H1 (cell line): ENCODE measurements at regions not wholly inside any gene's neighbourhood (a gene's known extent, or its start where the extent isn't known, plus 50 kb on each side); places are given as distances from the start of the nearest gene placed in this dataset.

Experiments used
- CTCF ChIA-PET: fragments of 300-600 bp; sonication (Branson Sonifier 250); formaldehyde crosslinking; loops from one replicate; lab custom pipeline; 2021; ENCODE audit not compliant: partially characterized antibody; lab: Charles Lee
- POLR2A ChIA-PET: fragments of 300-600 bp; sonication (Branson Sonifier 250); formaldehyde crosslinking; loops from one replicate; lab custom pipeline; 2021; ENCODE audit warnings: inconsistent platforms; ENCODE audit not compliant: partially characterized antibody; lab: Charles Lee
- DNase-seq, 2 experiments: peaks; one replicate each; pipeline versions ENCODE4 v3.0.0 to v3.0.0-alpha.2; 2010 to 2022; ENCODE audit warnings: low spot score in 2 of 2, low read depth in 1 of 2, mixed read lengths in 1 of 2
- FAIRE-seq: peaks from 2 replicates; lab custom pipeline; 2011; peaks lifted over from hg19 to GRCh38; lab: Jason Lieb, UNC
- H2AFZ ChIP-seq: 2 replicates; pipeline ENCODE4 v1.8.1; 2012; ENCODE audit warnings: low read length, inconsistent platforms
- H2AK5ac ChIP-seq: 2 replicates; pipeline ENCODE4 v1.6.1; 2013; ENCODE audit warnings: low read depth, low read length
- H2BK120ac ChIP-seq: replicated peaks from 2 replicates; pipeline ENCODE3; 2013; ENCODE audit warnings: low read depth, low read length, inconsistent platforms
- H2BK12ac ChIP-seq: 2 replicates; pipeline ENCODE4 v1.6.1; 2013; ENCODE audit warnings: low read depth, low read length
- H2BK15ac ChIP-seq: 2 replicates; pipeline ENCODE4 v1.6.1; 2013; ENCODE audit warnings: low read length
- H2BK20ac ChIP-seq: 2 replicates; pipeline ENCODE4 v1.6.1; 2013; ENCODE audit warnings: low read length
- H2BK5ac ChIP-seq: 2 replicates; pipeline ENCODE4 v1.6.1; 2013; ENCODE audit warnings: low read depth, low read length
- H3K14ac ChIP-seq: 2 replicates; pipeline ENCODE4 v1.6.1; 2013; ENCODE audit warnings: inconsistent platforms; ENCODE audit not compliant: insufficient read length
- H3K18ac ChIP-seq: 2 replicates; pipeline ENCODE4 v1.6.1; 2013; ENCODE audit warnings: low read length; ENCODE audit errors: extremely low read depth
- H3K23ac ChIP-seq: 2 replicates; pipeline ENCODE4 v1.6.1; 2013; ENCODE audit warnings: inconsistent platforms; ENCODE audit not compliant: insufficient read length
- H3K23me2 ChIP-seq: 2 replicates; pipeline ENCODE4 v1.6.1; 2013; ENCODE audit warnings: low read depth, low read length
- H3K27ac ChIP-seq: 2 replicates; pipeline ENCODE4 v1.6.1; 2011; ENCODE audit warnings: low read depth, low read length, inconsistent platforms
- H3K27me3 ChIP-seq, 4 experiments: replicated peaks in 1 of 4; 1 replicate in 1 of 4; 2 replicates in 3 of 4; pipeline versions ENCODE4 v1.6.1 to v1.8.1; 2011 to 2013; ENCODE audit warnings: low read length in 3 of 4, mild to moderate bottlenecking in 3 of 4, inconsistent platforms in 2 of 4, mixed read lengths in 2 of 4, moderate library complexity in 1 of 4; ENCODE audit not compliant: control insufficient read depth in 3 of 4, insufficient read depth in 3 of 4; ENCODE audit errors: extremely low read depth in 1 of 4
- H3K36me3 ChIP-seq, 4 experiments: 2 replicates each; pipeline versions ENCODE4 v1.6.1 to v1.8.1; 2011 to 2013; ENCODE audit warnings: mild to moderate bottlenecking in 4 of 4, low read length in 3 of 4, moderate library complexity in 2 of 4, control low read depth in 1 of 4, inconsistent platforms in 1 of 4; ENCODE audit not compliant: insufficient read depth in 4 of 4, control insufficient read depth in 2 of 4
- H3K4ac ChIP-seq: replicated peaks from 2 replicates; pipeline ENCODE3; 2013; ENCODE audit warnings: low read length, low read depth, mixed read lengths, inconsistent platforms; ENCODE audit not compliant: insufficient read length
- H3K4me1 ChIP-seq, 4 experiments: replicated peaks in 1 of 4; 1 replicate in 1 of 4; 2 replicates in 3 of 4; pipeline versions ENCODE4 v1.6.1 to v1.8.1; 2011 to 2013; ENCODE audit warnings: low read length in 3 of 4, inconsistent platforms in 2 of 4, mixed read lengths in 1 of 4; ENCODE audit not compliant: insufficient read depth in 4 of 4, control insufficient read depth in 3 of 4
- H3K4me2 ChIP-seq, 2 experiments: 2 replicates each; pipeline versions ENCODE4 v1.6.1 to v1.8.1; 2011 to 2013; ENCODE audit warnings: low read depth in 2 of 2, low read length in 2 of 2, control low read depth in 1 of 2, inconsistent platforms in 1 of 2, mild to moderate bottlenecking in 1 of 2; ENCODE audit not compliant: insufficient read depth in 1 of 2
- H3K4me3 ChIP-seq, 4 experiments: fragments of 200-600, 300-600 bp in 1 of 4; sonication (generic), shearing (Covaris generic), sonication (Bioruptor Twin) in 1 of 4; 2 replicates each; pipeline versions ENCODE4 v1.5.1 to v1.8.1; 2011 to 2016; ENCODE audit warnings: low read length in 4 of 4, low read depth in 3 of 4, control low read depth in 2 of 4, inconsistent platforms in 2 of 4, mild to moderate bottlenecking in 2 of 4, mixed read lengths in 1 of 4, moderate library complexity in 1 of 4; ENCODE audit not compliant: insufficient read depth in 2 of 4; ENCODE audit errors: extremely low read depth in 1 of 4
- H3K56ac ChIP-seq: replicated peaks from 2 replicates; pipeline ENCODE3; 2013; ENCODE audit warnings: low read depth, mild to moderate bottlenecking, mixed read lengths, low read length, inconsistent platforms; ENCODE audit not compliant: insufficient read length
- H3K79me1 ChIP-seq: 2 replicates; pipeline ENCODE4 v1.6.1; 2013; ENCODE audit warnings: low read depth, low read length, control low read depth
- H3K79me2 ChIP-seq, 2 experiments: 2 replicates each; pipeline versions ENCODE4 v1.6.1 to v1.8.1; 2012 to 2013; ENCODE audit warnings: low read length in 2 of 2, mild to moderate bottlenecking in 2 of 2, inconsistent platforms in 1 of 2; ENCODE audit not compliant: insufficient read depth in 2 of 2, control insufficient read depth in 1 of 2
- H3K9ac ChIP-seq, 4 experiments: replicated peaks in 1 of 4; 1 replicate in 1 of 4; 2 replicates in 3 of 4; pipeline versions ENCODE4 v1.6.1 to v1.8.1; 2011 to 2013; ENCODE audit warnings: low read depth in 3 of 4, low read length in 3 of 4, control low read depth in 2 of 4, mild to moderate bottlenecking in 2 of 4, moderate library complexity in 2 of 4, inconsistent platforms in 1 of 4; ENCODE audit errors: extremely low read depth in 1 of 4
- H3K9me3 ChIP-seq, 2 experiments: 2 replicates each; pipeline versions ENCODE4 v1.6.1 to v1.8.1; 2012 to 2013; ENCODE audit warnings: mild to moderate bottlenecking in 2 of 2, moderate library complexity in 2 of 2, control low read depth in 1 of 2, inconsistent platforms in 1 of 2, low read depth in 1 of 2, low read length in 1 of 2, mixed read lengths in 1 of 2; ENCODE audit not compliant: insufficient read depth in 2 of 2
- H4K20me1 ChIP-seq, 2 experiments: replicated peaks in 1 of 2; 2 replicates each; pipeline versions ENCODE3 to v1.8.1; 2011 to 2013; ENCODE audit warnings: inconsistent platforms in 2 of 2, low read length in 2 of 2, mild to moderate bottlenecking in 1 of 2; ENCODE audit not compliant: insufficient read depth in 2 of 2, control insufficient read depth in 1 of 2
- H4K5ac ChIP-seq: 2 replicates; pipeline ENCODE4 v1.6.1; 2013; ENCODE audit warnings: low read length, low read depth, mixed read lengths, inconsistent platforms; ENCODE audit not compliant: insufficient read length
- H4K8ac ChIP-seq: 2 replicates; pipeline ENCODE4 v1.8.0; 2013; ENCODE audit warnings: mild to moderate bottlenecking, moderate library complexity, low read length, inconsistent platforms; ENCODE audit not compliant: insufficient read depth; ENCODE audit errors: extremely low read depth
- H4K91ac ChIP-seq: replicated peaks from 2 replicates; pipeline ENCODE3; 2013; ENCODE audit warnings: low read length, mixed read lengths, inconsistent platforms; ENCODE audit not compliant: insufficient read length
- KDM4A ChIP-seq: IDR thresholded peaks from one replicate; pipeline ENCODE4 v1.7.1; 2012; ENCODE audit warnings: low read depth, mild to moderate bottlenecking, moderate library complexity, low read length, inconsistent platforms; ENCODE audit not compliant: severe bottlenecking
- WGBS, 2 experiments: shearing (Covaris generic) in 1 of 2; methylation state at CpG; one replicate each; pipeline versions ENCODE4 v1.1.6 to v1.1.7; 2013 to 2015; ENCODE audit warnings: low lambda C conversion rate in 2 of 2, mixed read lengths in 2 of 2, inconsistent platforms in 1 of 2, low coverage in 1 of 2, missing lambda C conversion rate in 1 of 2; ENCODE audit not compliant: insufficient replicate concordance in 2 of 2, insufficient coverage in 1 of 2, insufficient read length in 1 of 2; ENCODE audit errors: extremely low coverage in 1 of 2, missing lambda C conversion rate in 1 of 2; 5-methylcytosine and 5-hydroxymethylcytosine counted together

DNA sequence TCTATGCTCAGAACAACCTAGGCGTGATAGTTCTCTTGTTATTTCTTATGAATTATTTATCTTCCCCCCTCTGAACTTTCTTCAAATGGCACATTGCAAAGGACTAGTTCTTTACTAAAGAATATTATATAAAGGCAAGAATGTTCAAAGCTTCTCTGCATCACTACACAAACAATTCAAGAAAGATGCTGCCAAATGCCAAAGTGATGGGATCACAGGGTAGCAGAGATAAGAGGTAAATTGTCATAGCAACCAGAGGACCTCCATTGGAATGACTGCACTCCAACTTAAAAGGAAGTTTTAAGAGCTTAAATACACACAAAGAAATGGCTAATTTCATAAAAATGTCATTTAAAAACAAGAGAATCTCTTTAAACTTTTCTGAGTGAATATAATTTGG lies 72.8 kb downstream of the AQP4 start:
- Histone ChIP-seq H2AFZ (no peak overlapping the region), H3K18ac (no peak overlapping the region), H2BK5ac (no peak overlapping the region), H3K4me3 (no peak overlapping the region), H3K14ac (no peak overlapping the region), H2AK5ac (no peak overlapping the region), H3K23ac (no peak overlapping the region), H4K5ac (no peak overlapping the region), H3K36me3 (no peaks in the 10 kb centered on the region), H4K20me1 (no peaks in the 10 kb centered on the region), H3K4me1 (no peaks in the 10 kb centered on the region), H4K91ac (no peak overlapping the region), H2BK120ac (no peak overlapping the region), H3K23me2 (no peaks in the 10 kb centered on the region), H3K27ac (no peak overlapping the region), H3K4me2 (no peak overlapping the region), H2BK20ac (no peak overlapping the region), H4K8ac (no peak overlapping the region), H3K79me1 (no peaks in the 10 kb centered on the region), H2BK15ac (no peak overlapping the region), H2BK12ac (no peak overlapping the region), H3K9me3 (no peaks in the 10 kb centered on the region), H3K4ac (no peak overlapping the region), H3K27me3 (no peaks in the 10 kb centered on the region; a peak in 1 of 7 replicates), H3K9ac (no peak overlapping the region), H3K79me2 (no peaks in the 10 kb centered on the region), H3K56ac (no peak overlapping the region)
- CTCF ChIA-PET: interaction anchor here (1.9 kb wide), 1 partner anchor 171 kb away, joined by 5 read pairs; no protein-coding TSS in a partner anchor
- DNase-seq: no peak
- 95% methylated on average over 1 of the region's 1 CpG; no CpG with 5 or more reads in 1 of the 2 experiments for WGBS, 2 experiments
- no peak for FAIRE-seq
- POLR2A ChIA-PET: no interaction called here
- TF ChIP-seq KDM4A: no peak
